Neural cell (in vitro differentiated cells): ENCODE measurements at regions not wholly inside any gene's neighbourhood (a gene's known extent, or its start where the extent isn't known, plus 50 kb on each side); places are given as distances from the start of the nearest gene placed in this dataset.

ENCODE experiments used
- EP300 ChIP-seq: fragments of 450-650 bp; conservative IDR thresholded peaks from 2 replicates; pipeline ENCODE4 v1.6.1; 2014; ENCODE audit warnings: antibody characterized with exemption, mild to moderate bottlenecking, moderate library complexity; ENCODE audit not compliant: poor library complexity, severe bottlenecking
- EZH2 ChIP-seq: fragments of 200-600, 300-800 bp; shearing (Covaris generic), sonication (generic); IDR thresholded peaks from 2 replicates; pipeline ENCODE4 v1.6.1; 2014; ENCODE audit warnings: antibody characterized with exemption, low read length, borderline replicate concordance, mild to moderate bottlenecking; ENCODE audit not compliant: insufficient read depth, poor library complexity, severe bottlenecking
- MXI1 ChIP-seq: fragments of 450-650 bp; conservative IDR thresholded peaks from 2 replicates; pipeline ENCODE4 v1.6.1; 2014; ENCODE audit warnings: antibody characterized with exemption, mild to moderate bottlenecking; ENCODE audit not compliant: poor library complexity, severe bottlenecking
- POLR2AphosphoS5 ChIP-seq: IDR thresholded peaks from 2 replicates; pipeline ENCODE4 v1.6.1; 2012
- RAD21 ChIP-seq: fragments of 450-650 bp; conservative IDR thresholded peaks from 2 replicates; pipeline ENCODE4 v1.6.1; 2014; ENCODE audit warnings: antibody characterized with exemption, mild to moderate bottlenecking, moderate library complexity
- REST ChIP-seq: IDR thresholded peaks from 2 replicates; pipeline ENCODE4 v1.6.1; 2012; ENCODE audit warnings: borderline replicate concordance
- SMC3 ChIP-seq: fragments of 450-650 bp; conservative IDR thresholded peaks from 2 replicates; pipeline ENCODE4 v1.6.1; 2014; ENCODE audit warnings: antibody characterized with exemption, mild to moderate bottlenecking, moderate library complexity; ENCODE audit not compliant: poor library complexity
- TAF1 ChIP-seq: IDR thresholded peaks from 2 replicates; pipeline ENCODE4 v1.6.1; 2012; ENCODE audit warnings: low read depth
- TF ChIP-seq, protein P1 (sequence below): fragments of 450-650 bp; IDR thresholded peaks from 2 replicates; pipeline ENCODE4 v1.5.1; 2014; ENCODE audit warnings: antibody characterized with exemption, mild to moderate bottlenecking, moderate library complexity; ENCODE audit not compliant: poor library complexity, severe bottlenecking

- TF ChIP-seq EZH2 (no peak), POLR2AphosphoS5 (no peak), TAF1 (no peak), RAD21 (no peak), MXI1 (no peak), EP300 (peak; percentile 29), REST (no peak), SMC3 (no peak)
- TF ChIP-seq, protein P1, sequence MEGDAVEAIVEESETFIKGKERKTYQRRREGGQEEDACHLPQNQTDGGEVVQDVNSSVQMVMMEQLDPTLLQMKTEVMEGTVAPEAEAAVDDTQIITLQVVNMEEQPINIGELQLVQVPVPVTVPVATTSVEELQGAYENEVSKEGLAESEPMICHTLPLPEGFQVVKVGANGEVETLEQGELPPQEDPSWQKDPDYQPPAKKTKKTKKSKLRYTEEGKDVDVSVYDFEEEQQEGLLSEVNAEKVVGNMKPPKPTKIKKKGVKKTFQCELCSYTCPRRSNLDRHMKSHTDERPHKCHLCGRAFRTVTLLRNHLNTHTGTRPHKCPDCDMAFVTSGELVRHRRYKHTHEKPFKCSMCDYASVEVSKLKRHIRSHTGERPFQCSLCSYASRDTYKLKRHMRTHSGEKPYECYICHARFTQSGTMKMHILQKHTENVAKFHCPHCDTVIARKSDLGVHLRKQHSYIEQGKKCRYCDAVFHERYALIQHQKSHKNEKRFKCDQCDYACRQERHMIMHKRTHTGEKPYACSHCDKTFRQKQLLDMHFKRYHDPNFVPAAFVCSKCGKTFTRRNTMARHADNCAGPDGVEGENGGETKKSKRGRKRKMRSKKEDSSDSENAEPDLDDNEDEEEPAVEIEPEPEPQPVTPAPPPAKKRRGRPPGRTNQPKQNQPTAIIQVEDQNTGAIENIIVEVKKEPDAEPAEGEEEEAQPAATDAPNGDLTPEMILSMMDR = no peak
These were observed 304.7 kb downstream of the COG6 start for GRCh38 chr13:39960191-39960590.
